Forelimb muscle (tissue), 1 donor: ENCODE measurements at regions not wholly inside any gene's neighbourhood (a gene's known extent, or its start where the extent isn't known, plus 50 kb on each side); places are given as distances from the start of the nearest gene placed in this dataset.

Experiments
- DNase-seq: peaks from one replicate; pipeline ENCODE4 v3.0.0-alpha.2; 2013; ENCODE audit warnings: low read depth

- no peak for DNase-seq
These were observed 77.2 kb upstream of the STT3B start for GRCh38 chr3:31455524-31455923.

DNA sequence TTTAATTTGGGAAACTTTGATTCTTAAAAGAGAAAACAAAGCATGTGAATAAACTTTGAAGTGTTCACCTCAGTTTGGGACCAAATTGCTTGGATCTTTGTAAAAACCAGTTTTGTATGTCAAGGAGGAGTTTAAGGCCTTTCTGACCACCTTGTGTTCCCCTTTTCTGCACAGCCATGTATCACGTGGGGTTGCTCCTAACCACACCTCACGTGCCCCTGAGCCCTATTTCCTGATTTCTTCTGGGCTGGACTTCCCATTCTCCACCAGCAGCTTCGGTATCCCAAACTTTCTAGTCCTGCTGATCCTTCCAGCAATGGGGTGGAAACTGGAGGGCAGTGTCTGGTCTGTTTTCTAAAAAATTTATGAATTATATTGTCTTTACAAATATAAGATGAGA is 76.4 kb upstream of the STT3B start:
- no peak for DNase-seq

DNA sequence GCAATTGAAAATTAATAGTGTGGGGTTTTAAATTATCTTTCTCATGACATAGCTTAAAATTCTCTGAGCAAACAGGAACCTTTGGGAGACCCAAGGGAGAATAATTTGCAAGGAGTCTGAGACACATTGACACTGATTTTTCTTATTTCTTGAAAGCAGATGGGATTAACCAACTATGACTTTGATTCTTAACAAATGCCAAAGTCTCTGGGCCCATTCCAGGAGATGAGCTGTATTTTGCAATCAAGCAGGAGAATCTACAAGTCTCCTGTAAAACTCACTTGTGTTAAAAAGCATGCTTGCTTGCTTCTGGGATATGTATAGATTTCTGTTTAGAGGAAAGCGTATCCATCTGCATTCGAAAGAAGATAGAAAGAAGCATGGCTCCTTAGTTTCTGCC is 71.3 kb upstream of the STT3B start:
- DNase-seq = no peak

- DNase-seq = peak; percentile 4
These were observed 70.6 kb upstream of the STT3B start for GRCh38 chr3:31462050-31462569.

- no peak for DNase-seq
These were observed 66.7 kb upstream of the STT3B start for GRCh38 chr3:31465999-31466398.

DNA sequence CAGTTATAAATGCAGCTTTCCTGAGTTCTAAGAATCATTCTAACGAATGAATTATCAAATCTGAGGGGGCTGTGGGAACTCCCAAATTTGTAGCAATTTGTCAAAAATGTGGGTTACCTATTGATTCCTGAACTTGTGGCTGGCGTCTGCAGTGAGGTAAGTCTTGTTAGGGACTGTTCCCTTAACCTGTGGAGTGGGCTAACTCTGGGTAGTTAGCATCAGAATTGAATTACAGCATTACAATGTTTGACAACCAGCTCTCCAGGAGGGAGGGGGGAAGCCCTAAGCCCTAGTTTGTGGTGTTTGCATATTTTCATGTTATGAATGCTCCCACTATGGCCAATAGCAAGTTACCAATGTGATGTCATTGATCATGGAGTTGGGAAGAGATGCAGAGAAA is 65.9 kb upstream of the STT3B start:
- no peak for DNase-seq

DNA sequence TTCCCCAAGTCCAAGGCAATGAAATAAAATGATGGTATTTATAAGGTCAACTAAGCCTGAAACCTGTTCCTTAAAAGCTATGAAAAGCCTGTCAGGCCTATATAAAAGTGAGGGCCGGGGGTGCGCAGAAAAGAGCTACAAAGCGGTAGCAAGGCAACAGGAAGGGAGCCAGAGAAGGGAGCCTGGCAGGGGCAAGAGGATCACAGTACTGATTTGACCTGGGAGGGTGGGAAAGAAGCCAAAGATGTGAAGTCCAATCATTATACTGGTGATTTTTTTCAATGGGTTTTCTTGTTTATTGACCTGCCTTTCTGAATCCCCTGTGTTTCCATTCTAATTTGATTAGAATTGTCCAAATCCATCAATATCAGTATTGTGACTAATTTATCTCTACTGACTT is 64.3 kb upstream of the STT3B start:
- DNase-seq = no peak

GRCh38 chr3:31469385-31469784 is 63.3 kb upstream of the STT3B start:
- no peak for DNase-seq

- no peak for DNase-seq
These were observed 60.0 kb upstream of the STT3B start for GRCh38 chr3:31472479-31473390.

GRCh38 chr3:31476209-31476608 is 56.5 kb upstream of the STT3B start:
- no peak for DNase-seq

- DNase-seq = no peak
These were observed 53.3 kb upstream of the STT3B start for GRCh38 chr3:31479431-31479830.

DNA sequence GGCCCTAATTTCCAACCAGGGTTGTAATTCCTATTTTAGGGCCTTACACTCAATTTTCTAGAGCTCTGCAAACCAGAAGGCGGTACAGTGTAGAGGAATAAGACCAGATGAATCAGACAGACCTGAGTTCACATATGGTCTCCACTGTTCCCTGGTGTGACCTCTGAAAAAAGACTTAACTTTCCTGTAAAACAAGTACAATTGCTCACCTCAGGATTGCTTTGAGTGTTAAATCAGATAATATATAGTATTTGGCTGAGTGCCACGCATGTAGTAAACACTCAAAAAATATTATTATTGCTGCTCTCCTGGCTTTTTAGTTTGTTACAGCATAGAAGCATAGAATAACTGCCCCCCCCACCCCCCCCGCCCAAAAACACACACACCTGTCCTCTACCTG is 51.0 kb upstream of the STT3B start:
- DNase-seq = no peak

- DNase-seq = no peak
These were observed 50.1 kb upstream of the STT3B start for GRCh38 chr3:31482493-31483200.
